ENCODE measurements at regions not wholly inside any gene's neighbourhood (a gene's known extent, or its start where the extent isn't known, plus 50 kb on each side); places are given as distances from the start of the nearest gene placed in this dataset.

- TF ChIP-seq POLR2A (IDR thresholded peaks at IDR 0.05) (no peak), CTCF (IDR thresholded peaks at IDR 0.05) (no peak)
Measured at GRCh38 chr2:121075006-121075551, 209.9 kb downstream of the TFCP2L1 start.
